Ectodermal cell (in vitro differentiated cells): ENCODE measurements at regions not wholly inside any gene's neighbourhood (a gene's known extent, or its start where the extent isn't known, plus 50 kb on each side); places are given as distances from the start of the nearest gene placed in this dataset.
"Not testable (repeated sequence)": the region's sequence is repeated elsewhere in the genome, so short reads cannot be mapped to it uniquely, and the experiment has no call there.

ENCODE experiments used
- H3K27ac ChIP-seq: 2 replicates; pipeline ENCODE4 v1.7.0; 2013; ENCODE audit warnings: mild to moderate bottlenecking, low read depth, low read length; ENCODE audit not compliant: insufficient read depth, poor library complexity, severe bottlenecking
- H3K27me3 ChIP-seq: 2 replicates; pipeline ENCODE4 v1.7.0; 2013; ENCODE audit warnings: mild to moderate bottlenecking, low read length; ENCODE audit not compliant: insufficient read depth, control insufficient read depth, poor library complexity, severe bottlenecking
- H3K36me3 ChIP-seq: one replicate; pipeline ENCODE4 v1.7.0; 2013; ENCODE audit warnings: low read length; ENCODE audit not compliant: control insufficient read depth, insufficient read depth
- H3K4me1 ChIP-seq: one replicate; pipeline ENCODE4 v1.7.0; 2013; ENCODE audit warnings: low read length; ENCODE audit not compliant: control insufficient read depth, insufficient read depth
- H3K4me3 ChIP-seq: 2 replicates; pipeline ENCODE4 v1.7.0; 2013; ENCODE audit warnings: low read depth, low read length, control low read depth; ENCODE audit not compliant: insufficient read depth
- H3K9me3 ChIP-seq: 2 replicates; pipeline ENCODE4 v1.7.0; 2013; ENCODE audit warnings: mild to moderate bottlenecking, low read length, moderate library complexity; ENCODE audit not compliant: control insufficient read depth
- WGBS, 2 experiments: methylation state at CpG; one replicate each; pipeline ENCODE4 v1.1.7; 2013; ENCODE audit warnings: missing lambda C conversion rate in 2 of 2; 5-methylcytosine and 5-hydroxymethylcytosine counted together

- H3K27ac ChIP-seq = no peak overlapping the region
- H3K36me3 ChIP-seq = no peaks in the 10 kb centered on the region
- H3K4me3 ChIP-seq = no peak overlapping the region
- no peaks in the 10 kb centered on the region for H3K4me1 ChIP-seq
- 87 to 94% methylated on average over 3 to 4 of the region's 4 CpGs for WGBS, 2 experiments
- no peaks in the 10 kb centered on the region for H3K9me3 ChIP-seq
- H3K27me3 ChIP-seq = no peaks in the 10 kb centered on the region
These were observed 2209.9 kb downstream of the PCDH7 start for GRCh38 chr4:32929796-32930699.

- WGBS, 2 experiments = 86 to 87% methylated on average over 1 of the region's 1 CpG
These were observed 2210.5 kb downstream of the PCDH7 start for GRCh38 chr4:32930700-32931099.

GRCh38 chr4:32931475-32931874 lies 2211.3 kb downstream of the PCDH7 start:
- Histone ChIP-seq H3K9me3 (no peaks in the 10 kb centered on the region), H3K4me3 (no peak overlapping the region), H3K27me3 (no peaks in the 10 kb centered on the region), H3K36me3 (no peaks in the 10 kb centered on the region), H3K27ac (no peak overlapping the region), H3K4me1 (no peaks in the 10 kb centered on the region)
- 42 to 47% methylated on average over 3 of the region's 3 CpGs for WGBS, 2 experiments

More at GRCh38 chr4:32930700-32931099, 2210.5 kb downstream of the PCDH7 start:
- Histone ChIP-seq H3K36me3 (no peaks in the 10 kb centered on the region), H3K4me1 (no peaks in the 10 kb centered on the region), H3K9me3 (no peaks in the 10 kb centered on the region), H3K27me3 (no peaks in the 10 kb centered on the region), H3K27ac (no peak overlapping the region), H3K4me3 (no peak overlapping the region)

- Histone ChIP-seq H3K9me3 (no peaks in the 10 kb centered on the region), H3K4me3 (no peak overlapping the region), H3K27me3 (no peaks in the 10 kb centered on the region), H3K36me3 (no peaks in the 10 kb centered on the region), H3K27ac (no peak overlapping the region), H3K4me1 (no peaks in the 10 kb centered on the region)
These were observed 2212.0 kb downstream of the PCDH7 start for GRCh38 chr4:32932156-32932555.

GRCh38 chr4:32939222-32939621 lies 2219.1 kb downstream of the PCDH7 start:
- not testable (repeated sequence) for H3K4me1 ChIP-seq, H3K27ac ChIP-seq, H3K27me3 ChIP-seq, H3K4me3 ChIP-seq, H3K9me3 ChIP-seq, H3K36me3 ChIP-seq

- Histone ChIP-seq H3K4me1 (no peaks in the 10 kb centered on the region), H3K36me3 (no peaks in the 10 kb centered on the region), H3K27me3 (no peaks in the 10 kb centered on the region), H3K4me3 (no peak overlapping the region), H3K9me3 (no peaks in the 10 kb centered on the region), H3K27ac (no peak overlapping the region)
- WGBS, 2 experiments = 97 to 100% methylated on average over 1 to 3 of the region's 3 CpGs
These were observed 2230.7 kb downstream of the PCDH7 start for GRCh38 chr4:32950866-32951265.

- no peak overlapping the region for H3K27ac ChIP-seq
- WGBS, 2 experiments = 84 to 85% methylated on average over 2 of the region's 2 CpGs
- H3K4me1 ChIP-seq = no peaks in the 10 kb centered on the region
- H3K4me3 ChIP-seq = no peak overlapping the region
- H3K9me3 ChIP-seq = no peaks in the 10 kb centered on the region
- H3K36me3 ChIP-seq = no peaks in the 10 kb centered on the region
- H3K27me3 ChIP-seq = no peaks in the 10 kb centered on the region
These were observed 2238.4 kb downstream of the PCDH7 start for GRCh38 chr4:32958586-32958985.

GRCh38 chr4:32962100-32962499 lies 2241.9 kb downstream of the PCDH7 start:
- Histone ChIP-seq H3K4me1 (no peaks in the 10 kb centered on the region), H3K27ac (no peak overlapping the region), H3K36me3 (no peaks in the 10 kb centered on the region), H3K4me3 (no peak overlapping the region), H3K9me3 (no peaks in the 10 kb centered on the region), H3K27me3 (no peaks in the 10 kb centered on the region)
- WGBS, 2 experiments = 89 to 91% methylated on average over 1 of the region's 2 CpGs

- no peaks in the 10 kb centered on the region for H3K9me3 ChIP-seq
- H3K27ac ChIP-seq = no peak overlapping the region
- no peak overlapping the region for H3K4me3 ChIP-seq
- no peaks in the 10 kb centered on the region for H3K36me3 ChIP-seq
- no peaks in the 10 kb centered on the region for H3K27me3 ChIP-seq
- no peaks in the 10 kb centered on the region for H3K4me1 ChIP-seq
These were observed 2265.1 kb downstream of the PCDH7 start for GRCh38 chr4:32985256-32985655.

- WGBS, 2 experiments = 50% methylated on average over 1 of the region's 1 CpG; no CpG with 5 or more reads in 1 of the 2 experiments
- H3K27ac ChIP-seq = no peak overlapping the region
- H3K4me1 ChIP-seq = no peaks in the 10 kb centered on the region
These were observed 2266.1 kb downstream of the PCDH7 start for GRCh38 chr4:32986236-32986635.

More at GRCh38 chr4:32986236-32986635, 2266.1 kb downstream of the PCDH7 start:
- no peaks in the 10 kb centered on the region for H3K27me3 ChIP-seq
- no peaks in the 10 kb centered on the region for H3K36me3 ChIP-seq
- H3K9me3 ChIP-seq = no peaks in the 10 kb centered on the region
- no peak overlapping the region for H3K4me3 ChIP-seq
